ENCODE measurements at regions not wholly inside any gene's neighbourhood (a gene's known extent, or its start where the extent isn't known, plus 50 kb on each side); places are given as distances from the start of the nearest gene placed in this dataset.

- H3K27ac ChIP-seq, result no peak overlapping the region
- TF ChIP-seq POLR2A (IDR thresholded peaks at IDR 0.05) (no peak), CTCF (IDR thresholded peaks at IDR 0.05) (no peak)
- no peak overlapping the region for H3K4me3 ChIP-seq
- DNase-seq (no peak), ATAC-seq (no peak)
- H3K9me3 ChIP-seq, result no peaks in the 10 kb centered on the region
- no peaks in the 10 kb centered on the region for H3K4me1 ChIP-seq
- WGBS (ENCODE audit: insufficient coverage, low coverage, low lambda C conversion rate, missing lambda C conversion rate), result 42% methylated on average over 4 of the region's 5 CpGs
- intact Hi-C loops (cut with DNase I), result no loop called here
- H3K36me3 ChIP-seq, result no peaks in the 10 kb centered on the region
- H3K27me3 ChIP-seq, result no peaks in the 10 kb centered on the region
Measured at GRCh38 chr20:48070991-48071652, 285.8 kb upstream of the SULF2 start.

DNA sequence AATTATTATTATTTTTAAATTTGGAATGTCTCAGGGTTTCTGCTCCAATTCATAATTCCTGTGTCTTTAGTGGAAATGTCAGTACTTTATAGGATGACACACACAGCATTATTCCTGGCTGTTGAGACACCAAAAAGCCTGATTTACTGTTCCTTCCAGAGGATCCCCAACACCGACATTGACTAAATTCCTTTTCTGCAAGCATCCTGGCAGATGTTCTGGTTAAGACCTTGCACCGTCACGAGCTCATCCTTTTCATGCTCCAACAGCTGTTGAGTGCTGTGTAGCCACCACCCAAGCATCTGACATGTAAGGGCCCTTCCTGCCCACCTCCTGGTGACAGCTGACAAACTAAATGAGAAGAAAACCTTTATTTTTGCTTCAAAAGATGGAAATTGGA, 284.3 kb upstream of the SULF2 start:
- ATAC-seq (no peak), DNase-seq (no peak)
- no peak for TF ChIP-seq CTCF (IDR thresholded peaks at IDR 0.05)
- TF ChIP-seq POLR2A (IDR thresholded peaks at IDR 0.05), result no peak
- H3K27ac ChIP-seq, result no peak overlapping the region
- H3K36me3 ChIP-seq, result no peaks in the 10 kb centered on the region
- no peaks in the 10 kb centered on the region for H3K9me3 ChIP-seq
- 61% methylated on average over 3 of the region's 3 CpGs for whole genome bisulfite sequencing (ENCODE audit: insufficient coverage, low coverage, low lambda C conversion rate, missing lambda C conversion rate)
- H3K27me3 ChIP-seq, result no peaks in the 10 kb centered on the region
- no peak overlapping the region for H3K4me3 ChIP-seq
- intact Hi-C loops (cut with DNase I), result no loop called here
- H3K4me1 ChIP-seq, result no peaks in the 10 kb centered on the region

DNA sequence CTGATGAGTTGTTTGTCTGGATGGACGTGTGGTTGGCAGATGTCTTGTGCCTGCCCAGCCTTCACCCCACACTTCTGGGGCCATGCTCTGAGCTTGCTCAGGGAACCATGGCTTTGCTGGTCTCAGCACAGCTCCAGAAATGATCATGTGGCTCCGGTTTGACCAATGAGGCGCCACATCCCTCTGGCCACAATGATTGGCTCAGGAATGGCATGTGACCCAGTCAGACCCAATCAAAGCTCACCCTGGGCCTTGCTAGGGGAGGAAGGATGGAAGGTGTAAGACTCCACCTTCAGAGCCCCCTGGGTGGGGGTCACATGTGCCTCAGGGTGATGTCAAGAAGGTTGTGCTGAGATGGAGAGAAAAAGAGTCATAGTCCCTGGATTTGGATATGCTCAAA, 281.6 kb upstream of the SULF2 start:
- no peak for TF ChIP-seq POLR2A (IDR thresholded peaks at IDR 0.05)
- no peak for TF ChIP-seq CTCF (IDR thresholded peaks at IDR 0.05)
- no peaks in the 10 kb centered on the region for H3K27me3 ChIP-seq
- H3K36me3 ChIP-seq, result no peaks in the 10 kb centered on the region
- intact Hi-C loops (cut with DNase I), result no loop called here
- no peaks in the 10 kb centered on the region for H3K4me1 ChIP-seq
- H3K27ac ChIP-seq, result no peak overlapping the region
- no CpG with 5 or more reads among the region's 3 CpGs for WGBS (ENCODE audit: insufficient coverage, low coverage, low lambda C conversion rate, missing lambda C conversion rate)
- no peak for DNase-seq
- ATAC-seq, result no peak
- H3K4me3 ChIP-seq, result no peak overlapping the region
- H3K9me3 ChIP-seq, result no peaks in the 10 kb centered on the region

- Histone ChIP-seq H3K36me3 (no peaks in the 10 kb centered on the region), H3K9me3 (no peaks in the 10 kb centered on the region), H3K4me3 (no peak overlapping the region), H3K4me1 (no peaks in the 10 kb centered on the region), H3K27ac (no peak overlapping the region), H3K27me3 (no peaks in the 10 kb centered on the region)
- no peak for TF ChIP-seq CTCF (IDR thresholded peaks at IDR 0.05)
- TF ChIP-seq POLR2A (IDR thresholded peaks at IDR 0.05), result no peak
- 73% methylated on average over 13 of the region's 13 CpGs for WGBS (ENCODE audit: insufficient coverage, low coverage, low lambda C conversion rate, missing lambda C conversion rate)
- DNase-seq (no peak), ATAC-seq (no peak)
- intact Hi-C loops (cut with DNase I), result no loop called here
Measured at GRCh38 chr20:48066246-48066645, 281.0 kb upstream of the SULF2 start.

DNA sequence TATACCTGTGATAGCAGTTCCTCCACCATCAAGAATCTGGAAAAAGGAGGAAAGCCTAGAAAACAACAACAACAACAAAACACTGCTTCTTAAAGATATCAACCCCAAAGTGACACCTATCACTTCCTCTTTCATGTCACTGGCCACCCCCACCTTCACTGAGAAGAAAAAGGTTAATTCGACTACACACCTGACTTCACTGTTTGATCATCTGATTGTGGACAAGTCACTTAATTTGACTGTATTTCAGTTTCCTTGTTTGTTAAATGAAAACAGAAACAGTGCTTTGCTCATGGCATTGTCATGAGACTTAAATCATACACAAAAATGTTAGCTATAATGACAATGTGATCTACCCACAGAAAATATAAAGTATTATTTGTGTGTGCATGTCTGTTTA, 280.6 kb upstream of the SULF2 start:
- Histone ChIP-seq H3K27ac (no peak overlapping the region), H3K27me3 (no peaks in the 10 kb centered on the region), H3K9me3 (no peaks in the 10 kb centered on the region), H3K4me3 (no peak overlapping the region), H3K4me1 (no peaks in the 10 kb centered on the region), H3K36me3 (no peaks in the 10 kb centered on the region)
- DNase-seq, result no peak
- ATAC-seq, result no peak
- intact Hi-C loops (cut with DNase I), result no loop called here
- TF ChIP-seq POLR2A (IDR thresholded peaks at IDR 0.05), result no peak
- no peak for TF ChIP-seq CTCF (IDR thresholded peaks at IDR 0.05)
- 55% methylated on average over 1 of the region's 1 CpG for WGBS (ENCODE audit: insufficient coverage, low coverage, low lambda C conversion rate, missing lambda C conversion rate)

All from right lobe of liver (tissue), 6 donors.